ENCODE measurements at regions not wholly inside any gene's neighbourhood (a gene's known extent, or its start where the extent isn't known, plus 50 kb on each side); places are given as distances from the start of the nearest gene placed in this dataset.
A peak's percentile ranks its signal among the peaks of the same experiment; 100 is the strongest.

DNA sequence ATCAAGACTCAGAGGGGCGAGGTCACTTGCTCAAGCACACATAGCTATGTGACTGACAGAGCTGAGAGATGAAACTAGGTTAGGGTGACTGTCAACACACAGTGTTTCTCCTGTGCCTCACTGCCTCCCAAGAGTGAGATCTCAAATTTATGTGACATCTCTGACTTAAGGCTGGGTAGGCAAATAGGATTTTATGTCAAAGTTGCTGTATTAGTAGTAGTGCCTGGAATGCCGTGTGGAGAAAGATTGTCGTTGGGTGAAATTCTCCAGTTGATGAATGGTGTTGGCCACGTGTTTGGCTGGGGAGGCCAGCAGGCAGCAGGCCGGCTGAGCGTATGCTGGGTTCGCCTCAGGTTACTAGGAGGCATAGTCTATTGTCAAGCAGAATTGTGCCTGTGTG is 148.3 kb upstream of the BMPER start:
- no peak overlapping the region for H3K27ac Mint-ChIP-seq
- H3K9me3 Mint-ChIP-seq = no peaks in the 10 kb centered on the region
- DNase-seq (no peak), ATAC-seq (no peak)
- Histone ChIP-seq H3K9me3 (ENCODE audit: control insufficient read depth, insufficient read depth, low read length) (no peaks in the 10 kb centered on the region), H3K27me3 (ENCODE audit: control insufficient read depth, insufficient read depth, low read length) (no peaks in the 10 kb centered on the region), H3K36me3 (ENCODE audit: control insufficient read depth, insufficient read depth, low read length) (no peaks in the 10 kb centered on the region), H3K27ac (ENCODE audit: low read length) (no peak overlapping the region), H3K4me1 (ENCODE audit: control insufficient read depth, insufficient read depth, low read length) (no peaks in the 10 kb centered on the region), H3K4me3 (ENCODE audit: low read length) (no peak overlapping the region)
- TF ChIP-seq, protein P1, sequence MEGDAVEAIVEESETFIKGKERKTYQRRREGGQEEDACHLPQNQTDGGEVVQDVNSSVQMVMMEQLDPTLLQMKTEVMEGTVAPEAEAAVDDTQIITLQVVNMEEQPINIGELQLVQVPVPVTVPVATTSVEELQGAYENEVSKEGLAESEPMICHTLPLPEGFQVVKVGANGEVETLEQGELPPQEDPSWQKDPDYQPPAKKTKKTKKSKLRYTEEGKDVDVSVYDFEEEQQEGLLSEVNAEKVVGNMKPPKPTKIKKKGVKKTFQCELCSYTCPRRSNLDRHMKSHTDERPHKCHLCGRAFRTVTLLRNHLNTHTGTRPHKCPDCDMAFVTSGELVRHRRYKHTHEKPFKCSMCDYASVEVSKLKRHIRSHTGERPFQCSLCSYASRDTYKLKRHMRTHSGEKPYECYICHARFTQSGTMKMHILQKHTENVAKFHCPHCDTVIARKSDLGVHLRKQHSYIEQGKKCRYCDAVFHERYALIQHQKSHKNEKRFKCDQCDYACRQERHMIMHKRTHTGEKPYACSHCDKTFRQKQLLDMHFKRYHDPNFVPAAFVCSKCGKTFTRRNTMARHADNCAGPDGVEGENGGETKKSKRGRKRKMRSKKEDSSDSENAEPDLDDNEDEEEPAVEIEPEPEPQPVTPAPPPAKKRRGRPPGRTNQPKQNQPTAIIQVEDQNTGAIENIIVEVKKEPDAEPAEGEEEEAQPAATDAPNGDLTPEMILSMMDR (IDR thresholded peaks at IDR 0.05) = no peak
- intact Hi-C loops (cut with micrococcal nuclease) = no loop called here
- no peaks in the 10 kb centered on the region for H3K27me3 Mint-ChIP-seq (ENCODE audit: low read depth in 2 of 2)
- no peak overlapping the region for H3K4me3 Mint-ChIP-seq
- H3K4me1 Mint-ChIP-seq = peaks cover 11 to 15% of the 10 kb centered on the region in 2 donors
- 92% methylated on average over 7 of the region's 7 CpGs for WGBS (ENCODE audit: insufficient coverage)
- H3K36me3 Mint-ChIP-seq = no peaks in the 10 kb centered on the region

DNA sequence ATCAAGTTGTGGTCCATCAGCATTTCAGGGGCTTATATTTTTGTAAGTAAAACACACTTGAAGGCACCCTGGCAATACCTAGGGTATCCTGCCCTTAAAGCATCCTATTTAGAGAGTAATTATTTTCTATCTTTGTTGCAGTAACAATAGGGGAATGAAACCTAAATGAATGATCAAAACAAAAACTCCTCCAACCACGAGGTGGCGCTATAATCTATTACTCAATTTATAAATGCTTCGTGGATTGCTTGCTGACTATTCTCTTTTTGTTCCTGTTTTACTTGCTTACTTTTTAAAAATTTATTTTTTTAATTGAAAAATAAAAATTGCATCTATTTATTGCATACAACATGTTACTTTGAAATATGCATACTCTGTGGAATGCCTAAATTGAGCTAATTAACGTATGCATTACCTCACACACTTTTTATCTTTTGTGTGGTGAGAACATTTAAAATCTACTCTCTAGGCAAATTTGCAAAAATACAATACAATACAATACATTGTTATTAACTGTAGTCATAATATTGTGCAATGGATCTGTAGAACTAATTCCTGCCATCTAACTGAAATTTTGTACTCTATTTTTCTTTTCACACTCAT is 147.7 kb upstream of the BMPER start:
- Histone ChIP-seq H3K4me3 (ENCODE audit: low read length) (no peak overlapping the region), H3K27ac (ENCODE audit: low read length) (no peak overlapping the region), H3K4me1 (ENCODE audit: control insufficient read depth, insufficient read depth, low read length) (no peaks in the 10 kb centered on the region), H3K9me3 (ENCODE audit: control insufficient read depth, insufficient read depth, low read length) (no peaks in the 10 kb centered on the region), H3K27me3 (ENCODE audit: control insufficient read depth, insufficient read depth, low read length) (no peaks in the 10 kb centered on the region), H3K36me3 (ENCODE audit: control insufficient read depth, insufficient read depth, low read length) (no peaks in the 10 kb centered on the region)
- WGBS (ENCODE audit: insufficient coverage) = 0% methylated on average over 1 of the region's 4 CpGs
- intact Hi-C loops (cut with micrococcal nuclease) = no loop called here
- no peaks in the 10 kb centered on the region for H3K27me3 Mint-ChIP-seq (ENCODE audit: low read depth in 2 of 2)
- H3K36me3 Mint-ChIP-seq = no peaks in the 10 kb centered on the region
- no peak overlapping the region for H3K27ac Mint-ChIP-seq
- H3K9me3 Mint-ChIP-seq = no peaks in the 10 kb centered on the region
- peaks cover 11 to 15% of the 10 kb centered on the region in 2 donors for H3K4me1 Mint-ChIP-seq
- ATAC-seq (no peak), DNase-seq (peak in 1 of 2 donors; percentile 35)
- H3K4me3 Mint-ChIP-seq = no peak overlapping the region
- TF ChIP-seq, protein P1 (IDR thresholded peaks at IDR 0.05) = peak; percentile 84

DNA sequence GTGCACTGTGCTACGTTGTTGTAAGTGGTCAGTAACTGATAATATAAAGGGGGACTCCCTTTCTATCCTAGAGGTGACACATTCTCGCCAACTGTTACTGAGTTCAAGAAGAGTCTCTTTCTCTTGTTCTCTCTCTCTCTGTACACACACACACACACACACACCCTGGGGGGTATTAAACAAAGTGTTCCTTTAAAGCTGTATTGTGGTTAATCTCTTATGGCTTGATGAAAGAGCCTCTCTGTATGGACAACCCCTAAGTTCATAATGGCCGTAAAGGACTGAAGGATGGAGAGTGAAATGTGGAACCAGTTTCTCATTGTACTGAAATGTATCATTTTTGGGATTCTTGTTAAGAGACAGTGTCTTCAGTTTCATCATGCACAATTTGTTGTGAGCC is 145.2 kb upstream of the BMPER start:
- Histone ChIP-seq H3K36me3 (ENCODE audit: control insufficient read depth, insufficient read depth, low read length) (no peaks in the 10 kb centered on the region), H3K4me1 (ENCODE audit: control insufficient read depth, insufficient read depth, low read length) (no peaks in the 10 kb centered on the region), H3K27me3 (ENCODE audit: control insufficient read depth, insufficient read depth, low read length) (no peaks in the 10 kb centered on the region), H3K4me3 (ENCODE audit: low read length) (no peak overlapping the region), H3K9me3 (ENCODE audit: control insufficient read depth, insufficient read depth, low read length) (no peaks in the 10 kb centered on the region), H3K27ac (ENCODE audit: low read length) (no peak overlapping the region)
- H3K9me3 Mint-ChIP-seq = no peaks in the 10 kb centered on the region
- H3K27ac Mint-ChIP-seq = no peak overlapping the region
- H3K4me1 Mint-ChIP-seq = peaks cover 11 to 15% of the 10 kb centered on the region in 2 donors
- TF ChIP-seq, protein P1 (IDR thresholded peaks at IDR 0.05) = no peak
- DNase-seq (no peak), ATAC-seq (no peak)
- intact Hi-C loops (cut with micrococcal nuclease) = loop anchor here (10.0 kb wide), 1 partner anchor 135 kb away; no protein-coding TSS in a partner anchor
- 88% methylated on average over 2 of the region's 3 CpGs for WGBS (ENCODE audit: insufficient coverage)
- H3K27me3 Mint-ChIP-seq (ENCODE audit: low read depth in 2 of 2) = no peaks in the 10 kb centered on the region
- H3K4me3 Mint-ChIP-seq = no peak overlapping the region
- H3K36me3 Mint-ChIP-seq = no peaks in the 10 kb centered on the region

DNA sequence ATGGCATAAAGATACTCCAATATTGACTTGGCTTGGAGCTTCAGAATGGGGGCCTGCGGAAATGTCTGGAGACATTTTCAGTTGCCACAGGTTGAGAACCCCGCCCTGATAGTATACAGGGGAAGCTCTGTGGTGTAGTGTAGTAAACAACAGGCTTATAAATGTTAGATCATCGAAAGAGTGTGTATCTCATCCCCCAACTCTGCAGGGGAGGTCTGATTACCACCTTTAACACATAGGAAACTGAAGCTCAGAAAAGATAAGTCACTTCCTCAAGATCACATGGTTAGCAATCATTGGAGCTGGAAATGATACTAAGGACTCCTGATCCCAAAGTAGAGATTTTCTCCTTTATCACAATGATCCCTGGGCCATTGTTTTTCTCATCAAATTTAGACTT is 144.5 kb upstream of the BMPER start:
- WGBS (ENCODE audit: insufficient coverage) = 69% methylated on average over 2 of the region's 3 CpGs
- TF ChIP-seq, protein P1 (IDR thresholded peaks at IDR 0.05) = no peak
- intact Hi-C loops (cut with micrococcal nuclease) = loop anchor here (10.0 kb wide), 1 partner anchor 134 kb away; no protein-coding TSS in a partner anchor
- Histone ChIP-seq H3K27me3 (ENCODE audit: control insufficient read depth, insufficient read depth, low read length) (no peaks in the 10 kb centered on the region), H3K4me3 (ENCODE audit: low read length) (no peak overlapping the region), H3K9me3 (ENCODE audit: control insufficient read depth, insufficient read depth, low read length) (no peaks in the 10 kb centered on the region), H3K4me1 (ENCODE audit: control insufficient read depth, insufficient read depth, low read length) (no peaks in the 10 kb centered on the region), H3K36me3 (ENCODE audit: control insufficient read depth, insufficient read depth, low read length) (no peaks in the 10 kb centered on the region), H3K27ac (ENCODE audit: low read length) (no peak overlapping the region)
- Mint-ChIP-seq H3K4me1 (peaks cover 11 to 15% of the 10 kb centered on the region in 2 donors), H3K4me3 (no peak overlapping the region), H3K27me3 (ENCODE audit: low read depth in 2 of 2) (no peaks in the 10 kb centered on the region), H3K9me3 (no peaks in the 10 kb centered on the region), H3K36me3 (no peaks in the 10 kb centered on the region), H3K27ac (no peak overlapping the region)
- DNase-seq (no peak), ATAC-seq (no peak)

Data from natural killer cell (primary cell).